ENCODE measurements at regions not wholly inside any gene's neighbourhood (a gene's known extent, or its start where the extent isn't known, plus 50 kb on each side); places are given as distances from the start of the nearest gene placed in this dataset.

DNA sequence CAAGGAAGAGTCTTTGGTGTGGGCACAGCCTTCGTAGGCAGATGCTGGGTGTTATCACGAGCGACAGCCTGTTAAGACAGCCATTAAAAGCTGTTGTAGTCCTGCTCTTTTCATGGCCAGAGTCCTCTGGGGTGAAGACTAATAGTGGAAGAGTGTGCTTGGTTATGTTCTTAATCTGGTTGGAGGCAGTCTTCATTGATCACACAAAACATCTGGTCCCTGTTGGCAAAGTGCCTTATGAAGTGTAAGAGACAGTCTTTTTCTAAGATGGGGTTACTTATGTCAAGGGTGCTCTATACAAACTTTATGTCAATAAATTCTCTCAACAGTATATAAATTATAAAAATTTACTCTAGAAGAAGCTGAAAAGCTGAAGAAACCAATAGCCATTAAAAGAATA, 280.4 kb downstream of the CAAP1 start:
- no peak overlapping the region for H3K4me3 Mint-ChIP-seq (ENCODE audit: low read depth)
- peaks cover 1% of the 10 kb centered on the region for H3K4me1 Mint-ChIP-seq (ENCODE audit: low read depth)

DNA sequence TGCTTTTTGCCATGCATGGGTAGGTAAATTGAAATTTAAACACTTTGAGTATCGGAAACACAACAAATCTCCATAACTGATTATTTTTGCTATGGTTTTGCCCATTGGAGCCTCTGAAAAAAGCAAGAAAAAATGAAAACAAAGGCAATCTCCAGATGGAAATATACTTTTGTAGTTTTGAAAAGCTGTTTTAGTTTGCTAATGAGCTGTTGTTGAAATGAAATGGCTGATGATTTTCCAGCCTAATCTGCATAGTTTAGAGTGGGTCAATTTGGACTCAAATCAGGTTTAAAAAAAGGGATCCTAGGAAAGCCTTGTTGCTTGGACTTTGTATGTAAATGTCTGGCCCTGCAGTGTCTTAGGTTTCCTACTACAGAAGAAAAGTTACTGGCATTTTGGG, 285.8 kb downstream of the CAAP1 start:
- no peaks in the 10 kb centered on the region for H3K9me3 Mint-ChIP-seq (ENCODE audit: low read depth)
- H3K27ac Mint-ChIP-seq = no peak overlapping the region
- no peaks in the 10 kb centered on the region for H3K4me1 Mint-ChIP-seq (ENCODE audit: low read depth)
- TF ChIP-seq, protein P1, sequence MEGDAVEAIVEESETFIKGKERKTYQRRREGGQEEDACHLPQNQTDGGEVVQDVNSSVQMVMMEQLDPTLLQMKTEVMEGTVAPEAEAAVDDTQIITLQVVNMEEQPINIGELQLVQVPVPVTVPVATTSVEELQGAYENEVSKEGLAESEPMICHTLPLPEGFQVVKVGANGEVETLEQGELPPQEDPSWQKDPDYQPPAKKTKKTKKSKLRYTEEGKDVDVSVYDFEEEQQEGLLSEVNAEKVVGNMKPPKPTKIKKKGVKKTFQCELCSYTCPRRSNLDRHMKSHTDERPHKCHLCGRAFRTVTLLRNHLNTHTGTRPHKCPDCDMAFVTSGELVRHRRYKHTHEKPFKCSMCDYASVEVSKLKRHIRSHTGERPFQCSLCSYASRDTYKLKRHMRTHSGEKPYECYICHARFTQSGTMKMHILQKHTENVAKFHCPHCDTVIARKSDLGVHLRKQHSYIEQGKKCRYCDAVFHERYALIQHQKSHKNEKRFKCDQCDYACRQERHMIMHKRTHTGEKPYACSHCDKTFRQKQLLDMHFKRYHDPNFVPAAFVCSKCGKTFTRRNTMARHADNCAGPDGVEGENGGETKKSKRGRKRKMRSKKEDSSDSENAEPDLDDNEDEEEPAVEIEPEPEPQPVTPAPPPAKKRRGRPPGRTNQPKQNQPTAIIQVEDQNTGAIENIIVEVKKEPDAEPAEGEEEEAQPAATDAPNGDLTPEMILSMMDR (IDR thresholded peaks at IDR 0.05; ENCODE audit: unreplicated experiment) = no peak
- H3K36me3 Mint-ChIP-seq (ENCODE audit: insufficient read depth) = no peaks in the 10 kb centered on the region
- H3K4me3 Mint-ChIP-seq (ENCODE audit: low read depth) = no peak overlapping the region
- peaks cover 3% of the 10 kb centered on the region for H3K27me3 Mint-ChIP-seq
- no peak for DNase-seq (ENCODE audit: low spot score, unreplicated experiment)

More for the DNA sequence above, 280.4 kb downstream of the CAAP1 start:
- H3K27me3 Mint-ChIP-seq = peaks cover 31% of the 10 kb centered on the region
- no peaks in the 10 kb centered on the region for H3K36me3 Mint-ChIP-seq (ENCODE audit: insufficient read depth)
- H3K27ac Mint-ChIP-seq = no peak overlapping the region
- peaks cover 10% of the 10 kb centered on the region for H3K9me3 Mint-ChIP-seq (ENCODE audit: low read depth)
- no peak for DNase-seq (ENCODE audit: low spot score, unreplicated experiment)
- TF ChIP-seq, protein P1 (IDR thresholded peaks at IDR 0.05; ENCODE audit: unreplicated experiment) = no peak

DNA sequence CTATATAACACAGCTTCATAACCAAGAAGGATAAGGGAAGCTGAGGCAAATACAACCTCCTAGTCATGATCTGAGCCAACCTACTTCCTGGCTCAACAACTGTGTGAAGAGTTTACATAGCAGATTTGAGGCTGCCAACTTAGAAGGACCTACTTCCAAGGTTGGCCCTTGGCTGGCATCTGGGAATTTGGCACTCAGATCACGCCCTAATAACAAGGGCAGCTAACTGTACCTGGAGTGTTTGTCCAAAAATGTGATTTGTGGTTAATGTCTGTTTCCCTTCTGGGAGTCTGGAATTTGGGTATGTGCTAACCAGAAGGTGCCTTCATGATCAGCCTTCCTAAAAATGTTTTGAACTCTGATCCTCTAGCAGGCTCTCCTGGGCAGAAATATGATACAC, 287.2 kb downstream of the CAAP1 start:
- H3K4me3 Mint-ChIP-seq (ENCODE audit: low read depth) = no peak overlapping the region
- TF ChIP-seq, protein P1 (IDR thresholded peaks at IDR 0.05; ENCODE audit: unreplicated experiment) = no peak

DNA sequence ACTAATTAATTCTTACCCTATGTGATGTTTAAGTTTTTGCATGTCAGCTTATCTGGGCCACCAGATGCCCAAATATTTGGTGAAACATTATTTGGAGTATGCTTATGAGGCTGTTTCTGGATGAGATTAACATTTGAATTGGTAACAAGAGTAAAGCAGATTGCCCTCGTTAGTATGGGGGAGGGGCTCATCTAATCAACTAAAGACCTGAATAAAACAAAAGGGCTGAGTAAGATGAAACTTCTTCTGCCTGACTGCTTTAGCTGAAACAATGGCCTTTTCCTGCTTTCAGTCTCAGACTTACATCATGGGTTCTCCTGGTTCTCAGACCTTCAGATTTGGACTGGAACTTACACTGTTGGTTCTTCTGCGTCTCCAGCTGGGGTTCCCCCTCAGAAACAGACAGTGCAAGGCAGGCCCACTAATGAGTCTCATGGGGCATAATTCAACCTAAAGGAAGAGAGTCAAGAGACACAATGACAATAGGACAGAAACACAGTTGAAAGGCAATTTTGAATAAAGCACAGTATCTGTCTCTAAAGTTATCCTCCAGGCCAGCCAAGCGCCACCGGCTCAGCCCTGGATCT, 288.4 kb downstream of the CAAP1 start:
- DNase-seq (ENCODE audit: low spot score, unreplicated experiment) = no peak
- H3K4me1 Mint-ChIP-seq (ENCODE audit: low read depth) = no peaks in the 10 kb centered on the region
- TF ChIP-seq, protein P1 (IDR thresholded peaks at IDR 0.05; ENCODE audit: unreplicated experiment) = no peak

More for the DNA sequence above, 287.2 kb downstream of the CAAP1 start:
- peaks cover 3% of the 10 kb centered on the region for H3K9me3 Mint-ChIP-seq (ENCODE audit: low read depth)
- H3K4me1 Mint-ChIP-seq (ENCODE audit: low read depth) = no peaks in the 10 kb centered on the region
- H3K36me3 Mint-ChIP-seq (ENCODE audit: insufficient read depth) = peaks cover 1% of the 10 kb centered on the region
- no peak for DNase-seq (ENCODE audit: low spot score, unreplicated experiment)
- H3K27ac Mint-ChIP-seq = no peak overlapping the region
- H3K27me3 Mint-ChIP-seq = peaks cover 3% of the 10 kb centered on the region

DNA sequence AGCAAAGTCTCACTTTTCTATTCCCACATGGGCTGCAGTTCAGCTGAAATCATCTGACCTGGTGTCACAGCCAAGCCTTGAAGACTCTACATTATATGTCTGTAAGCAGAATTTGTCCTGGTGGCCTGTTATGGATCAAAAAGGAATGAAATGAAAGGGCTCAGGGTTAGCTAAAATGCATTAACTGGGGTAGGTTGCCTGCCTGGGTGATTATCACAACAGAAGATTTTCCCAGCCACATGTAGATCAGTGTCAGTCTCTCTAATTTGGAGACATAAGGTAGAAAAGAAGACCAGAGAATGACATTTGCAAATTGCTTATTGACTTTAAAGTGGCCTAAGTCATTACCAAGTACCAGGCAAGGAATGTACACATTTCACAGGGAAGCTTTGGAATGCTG, 289.0 kb downstream of the CAAP1 start:
- Mint-ChIP-seq H3K4me3 (ENCODE audit: low read depth) (no peak overlapping the region), H3K27me3 (peaks cover 3% of the 10 kb centered on the region), H3K4me1 (ENCODE audit: low read depth) (no peaks in the 10 kb centered on the region), H3K9me3 (ENCODE audit: low read depth) (peaks cover 3% of the 10 kb centered on the region), H3K27ac (no peak overlapping the region), H3K36me3 (ENCODE audit: insufficient read depth) (peaks cover 1% of the 10 kb centered on the region)
- DNase-seq (ENCODE audit: low spot score, unreplicated experiment) = no peak
- TF ChIP-seq, protein P1 (IDR thresholded peaks at IDR 0.05; ENCODE audit: unreplicated experiment) = no peak

More for the DNA sequence above, 288.4 kb downstream of the CAAP1 start:
- Mint-ChIP-seq H3K36me3 (ENCODE audit: insufficient read depth) (peaks cover 1% of the 10 kb centered on the region), H3K9me3 (ENCODE audit: low read depth) (peaks cover 3% of the 10 kb centered on the region), H3K27ac (no peak overlapping the region), H3K4me3 (ENCODE audit: low read depth) (no peak overlapping the region), H3K27me3 (peaks cover 3% of the 10 kb centered on the region)
